PC-3 (cell line): ENCODE measurements at regions not wholly inside any gene's neighbourhood (a gene's known extent, or its start where the extent isn't known, plus 50 kb on each side); places are given as distances from the start of the nearest gene placed in this dataset.

Source experiments
- EZH2 ChIP-seq: fragments of 300-600 bp; sonication (generic); IDR thresholded peaks from one replicate; pipeline ENCODE4 v1.6.1; 2017; ENCODE audit warnings: antibody characterized with exemption, mild to moderate bottlenecking, low read length; ENCODE audit not compliant: unreplicated experiment
- TF ChIP-seq, protein P1 (sequence below): fragments of 300-600 bp; sonication (generic); conservative IDR thresholded peaks from 2 replicates; pipeline ENCODE4 v1.5.1; 2017; ENCODE audit warnings: antibody characterized with exemption, low read depth, mild to moderate bottlenecking, low read length

GRCh38 chr14:84397631-84398030, 1132.3 kb upstream of the FLRT2 start:
- TF ChIP-seq, protein P1, sequence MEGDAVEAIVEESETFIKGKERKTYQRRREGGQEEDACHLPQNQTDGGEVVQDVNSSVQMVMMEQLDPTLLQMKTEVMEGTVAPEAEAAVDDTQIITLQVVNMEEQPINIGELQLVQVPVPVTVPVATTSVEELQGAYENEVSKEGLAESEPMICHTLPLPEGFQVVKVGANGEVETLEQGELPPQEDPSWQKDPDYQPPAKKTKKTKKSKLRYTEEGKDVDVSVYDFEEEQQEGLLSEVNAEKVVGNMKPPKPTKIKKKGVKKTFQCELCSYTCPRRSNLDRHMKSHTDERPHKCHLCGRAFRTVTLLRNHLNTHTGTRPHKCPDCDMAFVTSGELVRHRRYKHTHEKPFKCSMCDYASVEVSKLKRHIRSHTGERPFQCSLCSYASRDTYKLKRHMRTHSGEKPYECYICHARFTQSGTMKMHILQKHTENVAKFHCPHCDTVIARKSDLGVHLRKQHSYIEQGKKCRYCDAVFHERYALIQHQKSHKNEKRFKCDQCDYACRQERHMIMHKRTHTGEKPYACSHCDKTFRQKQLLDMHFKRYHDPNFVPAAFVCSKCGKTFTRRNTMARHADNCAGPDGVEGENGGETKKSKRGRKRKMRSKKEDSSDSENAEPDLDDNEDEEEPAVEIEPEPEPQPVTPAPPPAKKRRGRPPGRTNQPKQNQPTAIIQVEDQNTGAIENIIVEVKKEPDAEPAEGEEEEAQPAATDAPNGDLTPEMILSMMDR, result no peak
- no peak for TF ChIP-seq EZH2
